NK-92 treated with Interleukin-12 subunit alpha and Interleukin-12 subunit beta, amount 100 ng/mL, for 24 hours (cell line): ENCODE measurements at regions not wholly inside any gene's neighbourhood (a gene's known extent, or its start where the extent isn't known, plus 50 kb on each side); places are given as distances from the start of the nearest gene placed in this dataset.

ENCODE experiments used
- DNase-seq: peaks from one replicate; lab custom pipeline; 2025; lab: John Stamatoyannopoulos, UW

GRCh38 chr2:198340846-198341245, 536.5 kb downstream of the PLCL1 start:
- no peak for DNase-seq

GRCh38 chr2:198339116-198339515, 534.7 kb downstream of the PLCL1 start:
- DNase-seq: no peak

GRCh38 chr2:198337368-198337767, 533.0 kb downstream of the PLCL1 start:
- DNase-seq: no peak

- no peak for DNase-seq
These were observed 524.1 kb downstream of the PLCL1 start for GRCh38 chr2:198328454-198328853.

DNA sequence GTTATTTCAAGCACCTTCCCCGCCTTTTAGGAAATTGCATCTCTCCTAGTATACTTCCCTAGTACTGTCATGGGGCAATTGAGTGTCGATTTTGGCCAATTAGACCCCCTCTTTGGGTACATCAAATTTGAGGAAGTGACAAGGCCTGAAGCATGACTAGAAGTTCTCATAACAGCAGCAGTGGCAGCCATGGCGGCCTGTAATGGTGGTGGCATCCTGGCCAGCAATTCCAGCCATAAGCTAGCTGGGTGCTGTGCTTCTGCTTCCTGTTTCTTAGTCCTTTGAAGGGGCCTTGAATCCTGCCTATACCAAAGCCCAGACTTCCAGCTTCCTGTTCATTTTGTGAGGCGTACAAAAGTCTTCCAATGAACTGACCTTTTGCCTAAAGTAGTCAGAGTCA, 523.1 kb downstream of the PLCL1 start:
- no peak for DNase-seq

GRCh38 chr2:198326431-198326830, 522.0 kb downstream of the PLCL1 start:
- DNase-seq: no peak

DNA sequence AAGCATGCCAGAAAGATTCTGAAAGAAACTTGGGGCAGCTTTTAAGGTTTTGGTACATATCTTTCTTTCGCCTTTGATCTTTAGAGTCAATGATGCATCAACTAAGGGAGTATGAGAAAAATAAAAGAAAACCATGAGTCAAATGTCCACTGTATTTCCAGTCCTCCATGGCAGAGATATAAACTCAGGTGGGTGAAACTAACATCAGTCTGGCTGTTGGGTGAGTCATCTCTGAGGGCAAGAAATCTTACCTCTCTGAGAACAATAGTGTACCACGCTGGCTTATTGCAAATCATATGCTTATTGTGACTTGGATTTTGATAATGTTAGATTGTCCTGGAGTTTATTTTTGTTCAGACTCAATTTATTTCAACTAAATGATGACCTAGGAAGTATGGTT, 521.0 kb downstream of the PLCL1 start:
- DNase-seq: peak; percentile 3

GRCh38 chr2:198324071-198324470, 519.7 kb downstream of the PLCL1 start:
- DNase-seq: no peak

DNA sequence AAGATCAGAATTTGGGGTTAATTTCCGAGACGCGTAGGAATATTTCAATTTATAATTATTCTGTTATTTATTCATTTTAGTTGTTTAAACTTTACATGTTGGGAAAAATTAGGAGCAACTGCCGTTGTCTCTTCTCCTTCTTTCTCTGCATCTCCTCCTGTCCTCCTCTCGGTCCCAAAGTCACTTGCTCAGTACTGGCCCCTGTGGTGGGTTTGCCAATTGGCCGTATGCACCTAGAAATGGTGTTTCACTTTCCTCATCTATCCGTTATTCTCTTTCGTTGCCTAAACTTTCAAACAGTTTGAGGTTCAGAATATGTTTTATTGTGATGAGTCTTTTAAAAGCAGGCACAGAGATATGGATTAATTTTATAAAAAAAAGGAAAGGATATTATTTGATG, 517.9 kb downstream of the PLCL1 start:
- no peak for DNase-seq

DNA sequence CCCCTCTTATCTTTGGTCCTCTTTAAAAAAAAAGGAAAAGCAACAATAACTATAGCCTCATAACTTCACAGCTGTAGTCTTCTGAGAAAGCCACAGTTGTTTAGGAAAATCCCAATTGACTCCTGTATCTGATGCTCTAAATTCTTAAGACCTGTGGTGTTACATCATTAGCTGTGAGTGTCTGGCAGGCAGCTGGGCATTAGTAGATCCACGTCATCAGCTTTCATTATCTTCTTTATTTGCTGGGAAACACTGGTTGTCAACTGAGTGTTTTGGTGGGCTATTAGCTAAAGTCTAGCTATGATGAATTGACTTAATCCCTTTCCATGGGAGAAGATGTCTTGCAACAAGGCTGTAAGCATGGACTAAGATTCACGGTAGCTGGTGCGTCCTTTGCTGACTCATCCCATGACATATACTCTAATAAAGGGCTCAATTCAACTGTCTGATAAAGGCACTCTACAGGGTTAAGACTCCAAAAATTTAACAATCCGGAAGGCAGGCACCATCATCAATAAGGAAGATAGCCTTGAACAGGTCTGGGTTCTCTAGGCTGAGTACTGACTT, 517.2 kb downstream of the PLCL1 start:
- DNase-seq: no peak

GRCh38 chr2:198316852-198317396, 512.5 kb downstream of the PLCL1 start:
- DNase-seq: no peak

DNA sequence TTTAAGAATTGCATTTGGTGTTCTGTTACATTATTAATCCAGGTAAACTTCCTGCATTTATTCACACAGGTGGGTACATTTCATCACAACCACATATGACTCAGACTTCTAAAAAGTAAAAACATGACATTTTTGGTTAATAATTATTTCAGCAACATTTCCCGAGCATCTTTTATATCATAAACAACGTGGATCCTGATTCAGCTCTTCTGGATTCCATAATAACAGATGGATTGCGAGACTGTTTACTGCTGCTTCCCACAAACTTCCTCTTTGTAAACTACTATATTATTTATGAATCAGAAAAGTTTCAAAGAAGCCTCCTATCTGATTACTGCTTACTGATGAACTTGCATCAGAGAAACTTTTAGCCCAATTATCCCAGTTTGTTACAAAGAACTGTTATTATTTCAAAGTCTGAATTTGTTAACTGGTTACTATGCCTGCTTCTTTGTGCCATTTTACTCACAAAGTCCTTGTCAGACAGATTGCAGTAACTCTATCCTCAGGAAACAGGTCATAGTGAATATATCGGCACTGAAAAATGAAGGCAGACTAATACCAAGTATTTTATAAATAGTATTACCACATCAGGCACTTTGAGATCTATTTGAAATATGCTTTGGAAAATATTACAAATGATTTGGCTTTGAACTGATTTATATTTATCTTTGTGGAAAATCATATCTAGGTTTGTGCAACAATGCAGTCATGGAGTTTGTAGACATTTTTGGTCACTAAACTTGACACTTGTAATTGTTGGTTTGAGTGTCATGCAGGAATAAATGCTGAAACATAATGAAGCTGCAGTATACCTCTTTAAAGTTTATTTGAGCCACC, 511.6 kb downstream of the PLCL1 start:
- DNase-seq: no peak

- DNase-seq: no peak
These were observed 510.3 kb downstream of the PLCL1 start for GRCh38 chr2:198314559-198315153.

- DNase-seq: no peak
These were observed 508.4 kb downstream of the PLCL1 start for GRCh38 chr2:198312596-198313483.

DNA sequence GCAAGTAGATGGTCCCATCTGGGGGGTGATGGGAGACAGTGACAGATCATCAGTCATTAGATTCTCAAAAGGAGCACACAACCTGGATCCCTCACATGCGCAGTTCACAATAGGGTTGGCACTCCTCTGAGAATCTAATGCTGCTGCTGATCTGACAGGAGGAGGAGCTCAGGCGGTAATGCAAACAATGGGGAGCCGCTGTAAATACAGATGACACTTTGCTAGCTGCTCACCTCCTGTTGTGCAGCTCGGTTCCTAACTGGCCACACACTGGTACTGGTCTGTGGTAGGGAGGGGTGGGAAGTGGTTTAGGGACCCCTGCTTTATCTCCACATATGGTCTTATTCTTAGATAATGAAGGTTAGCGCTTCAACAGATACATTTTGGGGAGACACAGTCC, 506.6 kb downstream of the PLCL1 start:
- no peak for DNase-seq

DNA sequence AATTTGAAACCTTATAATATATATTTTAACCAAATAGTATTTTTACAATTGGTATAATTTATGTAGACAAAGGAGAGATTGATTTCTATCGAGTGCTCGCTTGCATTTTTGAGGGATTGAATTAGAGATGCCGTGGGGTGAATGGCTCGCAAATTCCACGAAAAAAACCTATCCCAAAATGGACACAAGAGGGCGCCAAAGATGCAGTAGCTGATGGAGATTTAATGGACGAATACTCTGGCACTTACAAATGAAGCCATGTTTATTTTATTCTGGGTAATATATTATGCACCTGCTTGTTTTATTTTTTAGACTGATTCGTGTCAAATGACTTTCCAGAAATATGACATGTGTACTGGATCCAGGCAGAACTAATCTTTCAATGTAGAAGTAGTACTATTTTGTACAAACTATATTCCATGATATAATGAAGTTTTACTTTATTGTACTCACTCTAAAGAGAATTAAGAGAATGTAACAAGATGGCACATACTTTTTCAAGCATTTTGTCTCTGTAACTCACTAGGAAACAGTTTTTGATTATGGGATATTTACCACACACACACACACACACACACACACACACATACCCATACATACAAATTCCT, 505.4 kb downstream of the PLCL1 start:
- DNase-seq: peak; percentile 14

- DNase-seq: no peak
These were observed 504.7 kb downstream of the PLCL1 start for GRCh38 chr2:198309081-198309480.

- DNase-seq: no peak
These were observed 504.0 kb downstream of the PLCL1 start for GRCh38 chr2:198308368-198308767.

DNA sequence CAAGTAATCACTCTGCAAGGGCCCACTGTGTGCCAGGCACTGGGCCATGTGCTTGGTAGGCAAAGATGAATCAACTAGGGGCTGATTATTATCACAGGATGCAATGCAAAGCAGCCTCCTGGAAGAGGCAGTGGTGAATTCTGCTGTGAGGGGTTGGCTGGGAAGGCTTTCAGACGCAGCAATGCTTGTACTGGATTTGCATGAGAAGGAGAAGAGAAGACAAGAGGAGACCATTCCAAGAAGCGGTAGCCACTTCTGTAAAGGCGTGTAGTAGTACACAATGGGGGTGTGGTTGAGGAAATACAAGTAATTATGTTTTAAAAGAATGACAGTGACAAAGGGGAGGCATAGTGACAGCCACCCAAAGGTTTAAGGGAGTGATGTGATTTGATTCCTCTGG, 502.7 kb downstream of the PLCL1 start:
- no peak for DNase-seq

DNA sequence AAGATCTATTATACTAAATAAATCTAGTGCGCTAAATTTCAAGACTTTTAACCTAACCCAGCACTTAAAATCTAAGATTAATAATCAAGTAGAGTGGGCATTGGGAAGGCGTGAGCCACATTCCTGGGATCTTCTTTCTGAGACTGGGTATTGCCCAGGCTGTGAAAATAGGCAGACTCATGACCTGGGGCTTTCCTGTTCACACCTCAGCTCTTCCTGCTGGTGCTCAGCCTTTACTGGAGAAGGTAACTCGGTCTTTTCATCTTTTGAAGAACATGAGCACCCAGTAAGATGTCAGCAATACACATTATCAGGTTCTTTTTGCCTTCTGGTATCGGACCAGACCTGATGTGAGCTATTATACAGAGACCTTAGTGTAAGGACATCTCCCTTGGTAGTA, 500.5 kb downstream of the PLCL1 start:
- DNase-seq: no peak

- DNase-seq: no peak
These were observed 493.0 kb downstream of the PLCL1 start for GRCh38 chr2:198297350-198297749.
